Activated CD8-positive, alpha-beta memory T cell treated with anti-CD3 and anti-CD28 coated beads for 36 hours (primary cell): ENCODE measurements at regions not wholly inside any gene's neighbourhood (a gene's known extent, or its start where the extent isn't known, plus 50 kb on each side); places are given as distances from the start of the nearest gene placed in this dataset.

Experiments
- CTCF ChIA-PET: fragments of 350-600 bp; sonication (Branson Sonifier 250); formaldehyde crosslinking; loops from one replicate; lab custom pipeline; 2021; ENCODE audit warnings: antibody characterized with exemption; lab: Charles Lee
- POLR2A ChIA-PET: fragments of 350-600 bp; sonication (Branson Sonifier 250); formaldehyde crosslinking; loops from one replicate; lab custom pipeline; 2021; ENCODE audit warnings: antibody characterized with exemption; lab: Charles Lee

DNA sequence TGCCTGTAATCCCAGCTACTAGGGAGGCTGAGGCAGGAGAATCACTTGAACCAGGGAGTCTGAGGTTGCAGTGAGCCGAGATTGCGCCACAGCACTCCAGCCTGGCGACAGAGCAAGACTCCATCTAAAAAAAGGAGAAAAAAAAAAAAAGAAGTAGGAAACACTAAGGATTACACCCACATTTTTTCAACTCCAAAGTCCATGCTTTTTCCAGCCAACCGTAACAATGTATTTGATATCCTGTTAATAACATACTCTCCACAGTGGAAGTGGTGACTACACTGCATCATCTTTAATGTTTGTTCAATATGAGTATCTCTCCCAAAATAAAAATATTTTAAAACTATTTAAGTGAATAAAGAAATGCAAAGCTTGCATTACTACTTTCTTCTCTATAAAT, 481.6 kb upstream of the ACVR2A start:
- ChIA-PET CTCF (no interaction called here), POLR2A (no interaction called here)

- ChIA-PET POLR2A (no interaction called here), CTCF (no interaction called here)
These were observed 486.5 kb upstream of the ACVR2A start for GRCh38 chr2:147358375-147358774.

- POLR2A ChIA-PET = interaction anchor here (0.7 kb wide), 1 partner anchor 8 kb away, joined by 8 read pairs; no protein-coding TSS in a partner anchor
- CTCF ChIA-PET = no interaction called here
These were observed 488.7 kb upstream of the ACVR2A start for GRCh38 chr2:147356157-147356556.

GRCh38 chr2:147355706-147356105, 489.1 kb upstream of the ACVR2A start:
- ChIA-PET POLR2A (interaction anchor here (0.7 kb wide), 1 partner anchor 9 kb away, joined by 8 read pairs; no protein-coding TSS in a partner anchor), CTCF (no interaction called here)

DNA sequence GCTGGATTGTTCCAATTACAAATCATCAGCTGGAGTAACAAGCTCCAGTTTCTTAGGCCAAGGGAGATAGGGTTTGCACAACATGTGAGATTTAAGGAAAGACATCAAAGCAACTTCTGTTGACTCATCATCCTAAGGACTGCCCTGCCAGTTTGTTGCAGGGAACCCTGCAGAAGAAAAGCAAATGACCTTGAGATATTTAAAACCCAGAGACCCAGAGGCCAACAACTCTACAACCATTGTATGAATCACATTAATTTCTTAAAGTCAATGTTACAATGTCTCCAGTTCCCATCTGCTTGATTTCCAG, 491.8 kb upstream of the ACVR2A start:
- POLR2A ChIA-PET = no interaction called here
- CTCF ChIA-PET = no interaction called here

GRCh38 chr2:147352264-147353071, 492.4 kb upstream of the ACVR2A start:
- CTCF ChIA-PET = interaction anchor here (0.5 kb wide), 1 partner anchor 21 kb away, joined by 4 read pairs; no protein-coding TSS in a partner anchor
- POLR2A ChIA-PET = no interaction called here

DNA sequence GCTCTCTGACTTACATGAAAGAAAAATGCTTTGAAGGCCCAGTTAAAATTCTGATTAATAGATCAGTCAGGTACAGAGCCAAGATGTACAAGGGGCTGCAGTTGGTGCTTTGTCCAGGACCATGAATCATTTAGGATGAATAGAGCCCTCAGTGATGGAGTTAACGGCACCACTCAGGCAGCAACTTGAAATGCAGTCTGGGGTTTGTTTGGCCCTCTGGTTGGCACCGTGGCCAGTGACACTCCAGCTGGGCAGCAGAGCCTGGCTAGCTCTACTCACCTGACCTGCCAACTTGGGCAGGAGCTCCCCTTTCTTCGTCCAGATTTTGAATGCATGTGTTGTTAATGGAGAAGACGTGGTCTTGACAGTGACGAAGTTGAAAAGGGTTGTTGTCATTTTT, 493.0 kb upstream of the ACVR2A start:
- POLR2A ChIA-PET = no interaction called here
- CTCF ChIA-PET = interaction anchor here (0.5 kb wide), 1 partner anchor 21 kb away, joined by 4 read pairs; no protein-coding TSS in a partner anchor

- ChIA-PET CTCF (no interaction called here), POLR2A (no interaction called here)
These were observed 495.8 kb upstream of the ACVR2A start for GRCh38 chr2:147348931-147349555.

- POLR2A ChIA-PET = no interaction called here
These were observed 498.7 kb upstream of the ACVR2A start for GRCh38 chr2:147346142-147346541.

GRCh38 chr2:147345246-147345645, 499.6 kb upstream of the ACVR2A start:
- CTCF ChIA-PET = no interaction called here
- POLR2A ChIA-PET = no interaction called here

More at GRCh38 chr2:147346142-147346541, 498.7 kb upstream of the ACVR2A start:
- CTCF ChIA-PET = no interaction called here

- ChIA-PET CTCF (no interaction called here), POLR2A (no interaction called here)
These were observed 502.5 kb upstream of the ACVR2A start for GRCh38 chr2:147342329-147342728.

DNA sequence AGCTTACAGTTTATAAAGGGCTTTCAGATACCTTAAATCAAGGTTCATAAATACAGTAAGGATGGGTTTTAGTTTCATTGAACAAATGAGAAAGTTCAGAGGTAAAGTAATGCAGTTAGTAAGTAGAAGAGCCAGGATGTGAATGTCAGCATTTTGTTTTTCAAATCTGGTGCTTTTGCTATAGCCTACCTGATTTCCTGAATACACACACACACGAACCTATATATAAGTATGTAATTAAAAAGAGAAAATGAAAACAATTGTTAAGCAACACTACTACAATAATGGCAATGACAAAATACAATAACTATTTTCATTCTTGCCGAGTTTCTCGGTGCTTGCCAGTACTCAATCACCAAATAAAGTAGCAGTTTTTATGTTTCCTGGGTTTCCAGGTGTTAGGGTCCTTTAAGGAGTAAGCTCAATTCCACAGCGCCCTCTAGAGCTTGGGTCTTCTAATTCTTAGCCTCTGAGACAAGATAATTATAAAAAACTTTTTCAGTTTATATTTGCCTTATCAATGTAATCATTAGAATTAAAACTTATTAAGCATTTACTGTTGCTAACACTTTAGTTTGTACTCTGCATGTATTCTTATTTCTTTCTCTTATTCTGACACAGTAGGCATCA, 512.9 kb upstream of the ACVR2A start:
- POLR2A ChIA-PET = no interaction called here

GRCh38 chr2:147330925-147331324, 513.9 kb upstream of the ACVR2A start:
- ChIA-PET CTCF (interaction anchor here (0.7 kb wide), 1 partner anchor 21 kb away, joined by 4 read pairs; no protein-coding TSS in a partner anchor), POLR2A (no interaction called here)

More for the DNA sequence above, 512.9 kb upstream of the ACVR2A start:
- CTCF ChIA-PET = no interaction called here

DNA sequence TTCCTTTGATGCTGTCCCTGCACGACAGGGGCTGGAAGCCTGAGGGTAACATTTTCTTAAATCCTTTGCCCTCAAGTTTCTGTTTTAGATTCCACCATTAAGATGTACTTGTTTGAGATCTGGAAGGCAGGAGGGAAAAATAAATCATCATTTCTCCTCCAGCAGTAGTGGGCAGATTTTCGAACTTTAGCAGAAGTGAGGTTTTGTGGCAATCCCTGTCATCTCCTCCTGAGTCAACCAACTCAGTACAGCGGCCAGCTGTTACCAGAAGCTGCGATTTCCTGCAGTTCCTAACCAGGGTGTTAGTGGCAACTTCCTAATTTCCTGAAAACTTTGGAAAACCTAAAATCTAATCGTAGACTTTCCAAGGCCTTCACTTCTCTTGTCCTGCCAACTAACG, 517.2 kb upstream of the ACVR2A start:
- POLR2A ChIA-PET = no interaction called here
- CTCF ChIA-PET = no interaction called here

GRCh38 chr2:147325990-147326389, 518.8 kb upstream of the ACVR2A start:
- CTCF ChIA-PET = no interaction called here
- POLR2A ChIA-PET = no interaction called here

DNA sequence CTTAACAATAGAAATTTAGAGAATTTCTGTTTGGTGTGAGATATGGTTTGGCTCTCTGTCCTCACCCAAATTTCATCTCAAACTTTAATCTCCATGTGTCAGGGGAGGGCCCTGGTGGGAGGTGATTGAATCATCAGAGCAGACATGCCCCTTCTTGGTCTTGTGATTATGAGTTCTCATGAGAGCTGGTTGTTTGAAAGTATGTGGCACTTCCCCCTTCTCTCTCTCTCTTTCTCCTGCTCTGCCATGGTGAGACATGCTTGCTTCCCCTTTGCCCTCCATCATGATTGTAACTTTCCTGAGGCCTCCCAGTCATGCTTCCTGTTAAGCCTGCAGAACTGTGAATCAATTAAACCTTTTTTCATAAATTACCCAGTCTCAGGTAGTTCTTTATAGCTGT, 524.7 kb upstream of the ACVR2A start:
- CTCF ChIA-PET = no interaction called here

GRCh38 chr2:147311058-147311430, 533.8 kb upstream of the ACVR2A start:
- CTCF ChIA-PET = no interaction called here
- POLR2A ChIA-PET = no interaction called here

More for the DNA sequence above, 524.7 kb upstream of the ACVR2A start:
- POLR2A ChIA-PET = no interaction called here

DNA sequence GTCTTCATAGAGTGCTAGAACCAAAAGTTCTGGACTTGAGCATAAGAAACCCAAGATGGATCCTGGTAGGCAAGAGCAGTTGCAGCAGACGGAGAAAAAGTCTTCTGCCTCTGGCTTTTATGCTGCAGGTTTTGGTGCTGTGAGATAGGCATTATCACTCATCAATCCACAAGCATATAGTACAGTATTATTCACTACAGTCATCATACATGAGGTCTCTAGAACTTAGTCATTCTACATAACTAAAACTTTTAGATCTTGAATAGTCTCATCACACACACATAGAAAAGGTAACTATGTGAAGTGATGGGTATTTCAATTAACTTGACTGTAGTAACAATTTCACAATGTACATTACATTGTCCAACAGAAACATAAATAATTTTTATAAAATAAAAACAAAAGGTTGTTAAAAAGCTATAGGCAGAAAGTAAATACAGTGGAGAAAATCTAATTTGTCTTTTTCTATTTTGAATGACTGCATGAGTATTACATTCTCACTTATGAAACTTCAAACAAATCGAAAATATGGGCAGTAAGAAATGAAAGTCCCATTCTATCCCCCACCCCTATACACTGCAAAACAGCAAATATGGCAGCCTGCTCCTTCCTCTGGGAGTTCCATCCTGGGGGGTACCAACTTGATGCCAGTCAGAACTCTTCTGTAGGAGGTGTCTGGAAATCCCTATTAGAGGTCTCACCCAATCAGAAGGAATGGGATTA, 534.3 kb upstream of the ACVR2A start:
- CTCF ChIA-PET = no interaction called here
- POLR2A ChIA-PET = no interaction called here

DNA sequence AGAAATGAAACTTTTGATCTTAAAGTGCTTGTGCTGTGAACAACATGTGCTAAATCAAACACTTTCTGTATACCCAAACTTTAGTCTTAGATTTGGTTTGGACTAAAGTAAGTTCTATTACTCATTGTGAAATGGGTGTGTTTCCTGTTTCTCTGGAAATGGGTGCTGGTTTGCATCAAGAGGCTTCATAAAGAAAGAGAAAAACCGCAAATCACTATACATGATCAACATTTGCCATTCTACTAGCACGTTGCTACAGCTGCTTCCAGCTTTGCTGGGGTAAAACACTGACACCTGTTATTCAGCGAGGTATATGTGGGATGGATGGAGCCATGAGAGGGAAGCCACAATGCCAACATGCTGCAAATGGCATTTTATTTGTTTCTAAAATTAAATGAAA, 547.0 kb upstream of the ACVR2A start:
- POLR2A ChIA-PET = no interaction called here
- CTCF ChIA-PET = no interaction called here

DNA sequence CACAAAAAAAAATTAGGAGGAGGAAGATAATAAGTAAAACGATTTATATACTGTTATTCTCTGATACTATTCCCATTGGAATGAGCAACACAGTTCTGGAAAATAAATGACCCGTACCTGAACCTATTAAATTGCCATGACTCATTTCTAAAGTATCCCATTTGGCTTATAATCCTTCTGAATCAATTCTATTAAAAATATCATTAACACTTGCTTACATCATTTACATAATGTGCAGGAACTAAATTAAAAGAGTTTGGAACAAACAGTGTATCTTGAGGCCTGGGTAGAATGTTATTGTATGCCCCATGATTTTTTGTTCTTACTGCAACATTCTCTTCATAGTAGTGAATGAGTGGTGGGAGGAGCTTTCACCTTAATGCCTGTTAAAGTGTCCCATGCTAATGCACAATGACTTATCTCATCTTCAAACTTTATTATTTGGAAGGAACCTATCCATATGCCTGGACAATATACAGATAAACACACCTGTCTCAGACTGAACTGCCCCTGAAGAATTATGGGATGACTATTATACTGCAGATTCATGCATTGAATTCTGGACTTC, 549.9 kb upstream of the ACVR2A start:
- ChIA-PET CTCF (no interaction called here), POLR2A (no interaction called here)
